ENCODE measurements at regions not wholly inside any gene's neighbourhood (a gene's known extent, or its start where the extent isn't known, plus 50 kb on each side); places are given as distances from the start of the nearest gene placed in this dataset.

DNA sequence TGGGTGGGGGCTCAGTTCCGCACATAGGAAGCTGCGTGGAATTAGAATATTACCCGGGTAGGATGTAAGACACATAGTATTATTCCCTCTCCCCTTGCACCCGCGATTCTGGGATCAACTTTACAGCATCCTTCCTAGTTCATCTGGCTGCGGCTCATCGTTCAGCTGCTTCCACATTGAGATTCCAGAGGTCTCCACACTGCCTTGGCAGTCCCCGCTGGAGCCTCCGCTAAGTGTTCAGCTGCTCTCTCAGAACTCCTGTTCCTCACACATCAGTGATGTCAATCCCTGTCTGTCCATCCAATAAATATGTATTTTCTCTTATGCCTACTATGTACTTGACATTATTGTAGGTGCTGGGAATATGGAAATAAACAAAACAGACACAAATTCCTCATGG is 135.6 kb upstream of the SYT6 start:
- no peak for TF ChIP-seq EZH2 (IDR thresholded peaks at IDR 0.05; ENCODE audit: borderline replicate concordance, low read depth, low read length, poor library complexity, severe bottlenecking)
- no peak for TF ChIP-seq CTCF (conservative IDR thresholded peaks at IDR 0.05; ENCODE audit: low read depth, low read length)
